Occipital lobe (tissue), 1 donor: ENCODE measurements at regions not wholly inside any gene's neighbourhood (a gene's known extent, or its start where the extent isn't known, plus 50 kb on each side); places are given as distances from the start of the nearest gene placed in this dataset.

ENCODE experiments used
- DNase-seq: peaks from one replicate; lab custom pipeline; 2025; lab: John Stamatoyannopoulos, UW

- DNase-seq, result no peak
These were observed 142.0 kb downstream of the TSN start for GRCh38 chr2:121897335-121897970.

GRCh38 chr2:121898483-121898882 lies 143.0 kb downstream of the TSN start:
- no peak for DNase-seq

- no peak for DNase-seq
These were observed 144.9 kb downstream of the TSN start for GRCh38 chr2:121900391-121900790.

GRCh38 chr2:121902171-121902591 lies 146.7 kb downstream of the TSN start:
- DNase-seq, result no peak

GRCh38 chr2:121902616-121903015 lies 147.2 kb downstream of the TSN start:
- DNase-seq, result no peak

- no peak for DNase-seq
These were observed 147.7 kb downstream of the TSN start for GRCh38 chr2:121903037-121903689.

GRCh38 chr2:121904656-121905055 lies 149.2 kb downstream of the TSN start:
- DNase-seq, result no peak

- DNase-seq, result no peak
These were observed 149.8 kb downstream of the TSN start for GRCh38 chr2:121905201-121905600.

GRCh38 chr2:121906170-121906569 lies 150.7 kb downstream of the TSN start:
- DNase-seq, result no peak

GRCh38 chr2:121907928-121908327 lies 152.5 kb downstream of the TSN start:
- no peak for DNase-seq

- no peak for DNase-seq
These were observed 154.7 kb downstream of the TSN start for GRCh38 chr2:121910139-121910538.

GRCh38 chr2:121911036-121911435 lies 155.6 kb downstream of the TSN start:
- DNase-seq, result no peak

- DNase-seq, result no peak
These were observed 161.7 kb downstream of the TSN start for GRCh38 chr2:121917143-121917542.

GRCh38 chr2:121918231-121918630 lies 162.8 kb downstream of the TSN start:
- DNase-seq, result no peak

GRCh38 chr2:121919803-121920202 lies 164.4 kb downstream of the TSN start:
- DNase-seq, result no peak

- no peak for DNase-seq
These were observed 170.0 kb downstream of the TSN start for GRCh38 chr2:121925466-121925865.

- DNase-seq, result no peak
These were observed 187.8 kb downstream of the TSN start for GRCh38 chr2:121943285-121943684.

- DNase-seq, result no peak
These were observed 188.8 kb downstream of the TSN start for GRCh38 chr2:121944072-121944831.

GRCh38 chr2:121947674-121948073 lies 192.2 kb downstream of the TSN start:
- no peak for DNase-seq

- DNase-seq, result no peak
These were observed 193.8 kb downstream of the TSN start for GRCh38 chr2:121949271-121949670.

GRCh38 chr2:121955426-121955825 lies 200.0 kb downstream of the TSN start:
- no peak for DNase-seq

- no peak for DNase-seq
These were observed 200.4 kb downstream of the TSN start for GRCh38 chr2:121955872-121956271.

- DNase-seq, result no peak
These were observed 204.8 kb downstream of the TSN start for GRCh38 chr2:121960251-121960650.
